ENCODE measurements at regions not wholly inside any gene's neighbourhood (a gene's known extent, or its start where the extent isn't known, plus 50 kb on each side); places are given as distances from the start of the nearest gene placed in this dataset.

DNA sequence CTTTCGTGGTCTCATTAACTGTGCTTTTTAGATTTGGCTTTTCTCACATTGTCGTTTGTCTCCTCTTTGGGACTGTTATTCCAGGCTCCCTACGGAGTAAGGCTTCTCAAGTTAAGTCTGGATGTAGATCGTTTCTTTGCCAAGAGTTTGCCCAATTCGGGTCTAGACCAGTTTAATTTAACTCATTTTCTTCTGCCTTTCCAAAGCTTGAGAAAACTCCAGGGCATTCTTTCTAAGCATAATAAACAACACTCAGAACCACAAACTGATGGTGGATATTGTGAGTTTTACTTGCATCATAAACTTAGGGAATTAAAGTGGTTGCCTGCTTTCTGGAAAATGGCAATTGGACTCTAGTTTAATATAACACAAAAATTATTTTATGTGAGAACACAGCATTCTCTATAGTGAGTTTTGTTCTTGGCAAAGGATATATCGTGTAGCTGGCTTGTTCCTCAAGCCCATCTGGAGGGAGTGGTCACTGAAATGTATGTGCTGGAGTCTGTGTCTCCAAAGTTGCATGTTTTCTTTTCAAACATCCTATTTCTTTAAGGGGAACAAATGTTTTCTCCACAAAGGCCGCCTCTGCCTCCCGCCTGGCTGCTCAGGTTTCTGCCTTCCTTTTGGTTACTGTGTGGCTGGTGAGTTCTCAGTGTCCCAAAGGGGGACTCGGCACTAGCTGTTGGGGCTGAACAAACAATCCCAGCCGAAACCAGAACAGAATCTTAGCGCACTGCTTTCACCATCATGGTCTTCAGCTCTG lies 211.3 kb upstream of the FBN2 start:
- no peak for DNase-seq

- no peak for DNase-seq
Observed at GRCh38 chr5:128750155-128750554, 212.1 kb upstream of the FBN2 start.

DNA sequence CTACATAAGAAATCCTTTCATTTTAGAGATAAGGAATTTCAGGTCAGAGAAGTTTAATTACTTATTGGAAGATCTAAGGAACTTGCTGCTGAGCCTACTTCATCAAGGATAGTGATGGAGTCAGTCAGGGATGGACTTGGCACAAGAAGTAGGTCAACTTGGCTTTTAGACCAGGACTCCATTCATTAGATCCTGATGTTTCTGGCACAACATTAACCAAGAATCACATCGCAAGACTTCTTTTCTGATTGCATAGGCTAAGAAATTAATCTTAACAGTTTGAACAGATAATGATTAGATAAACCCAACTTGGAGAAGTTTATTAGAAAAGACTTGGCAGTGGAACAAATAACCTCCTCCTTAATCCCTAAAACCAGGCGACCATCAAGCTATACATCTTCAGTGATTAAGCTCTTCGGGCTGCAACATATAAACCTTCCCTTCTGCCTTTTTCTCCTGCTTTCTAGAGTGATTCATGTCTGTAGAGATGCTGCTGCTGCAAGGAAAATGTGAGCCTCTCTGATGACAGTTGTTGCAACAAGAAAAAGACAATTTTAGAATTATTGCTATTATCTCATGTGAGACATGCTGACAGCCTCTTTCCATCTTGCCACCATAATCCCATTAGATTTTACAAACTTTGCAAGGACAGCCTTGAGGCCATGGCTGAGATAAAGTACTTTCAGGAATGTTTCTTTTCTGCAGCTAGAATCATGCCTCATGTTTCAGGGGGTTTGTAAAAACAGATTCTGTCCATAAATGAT lies 207.9 kb upstream of the SLC27A6 start:
- no peak for DNase-seq

- DNase-seq = no peak
Observed at GRCh38 chr5:128762661-128763306, 202.5 kb upstream of the SLC27A6 start.

GRCh38 chr5:128763321-128763720 lies 202.0 kb upstream of the SLC27A6 start:
- DNase-seq = no peak

DNA sequence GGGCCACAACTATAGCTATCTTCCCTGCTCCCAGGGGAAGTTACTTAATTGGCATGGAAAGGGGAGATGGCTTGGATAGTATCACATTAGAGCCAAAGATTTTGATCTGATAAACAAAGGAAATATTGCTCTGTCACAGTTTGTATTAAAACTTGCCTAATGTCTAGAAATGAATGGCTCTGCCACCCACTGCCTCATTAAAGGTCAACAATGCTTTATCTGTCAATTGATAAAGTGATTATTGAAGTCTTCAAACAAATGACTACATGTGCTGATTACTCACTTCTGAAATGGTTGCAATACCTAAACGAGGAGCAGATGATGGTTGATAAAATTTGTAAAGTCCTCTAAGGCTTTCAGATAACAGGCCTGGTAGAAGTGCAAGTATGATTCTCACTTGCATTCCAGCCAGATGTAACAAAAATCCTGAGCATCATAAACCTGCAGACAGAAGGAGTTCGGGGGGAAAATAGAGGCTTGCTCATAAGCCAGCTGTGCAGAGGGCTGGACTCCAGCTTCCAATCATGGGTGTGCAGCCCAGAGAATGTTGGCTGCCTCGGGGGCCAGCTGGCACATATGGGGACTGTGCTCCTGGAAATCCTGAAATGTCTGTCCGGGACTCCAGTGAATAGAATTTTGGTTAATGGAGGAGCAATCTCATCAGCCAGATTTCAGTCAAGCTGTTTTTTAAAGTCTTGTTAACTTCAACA lies 200.5 kb upstream of the SLC27A6 start:
- no peak for DNase-seq

GRCh38 chr5:128765448-128766061 lies 199.7 kb upstream of the SLC27A6 start:
- DNase-seq = no peak

DNA sequence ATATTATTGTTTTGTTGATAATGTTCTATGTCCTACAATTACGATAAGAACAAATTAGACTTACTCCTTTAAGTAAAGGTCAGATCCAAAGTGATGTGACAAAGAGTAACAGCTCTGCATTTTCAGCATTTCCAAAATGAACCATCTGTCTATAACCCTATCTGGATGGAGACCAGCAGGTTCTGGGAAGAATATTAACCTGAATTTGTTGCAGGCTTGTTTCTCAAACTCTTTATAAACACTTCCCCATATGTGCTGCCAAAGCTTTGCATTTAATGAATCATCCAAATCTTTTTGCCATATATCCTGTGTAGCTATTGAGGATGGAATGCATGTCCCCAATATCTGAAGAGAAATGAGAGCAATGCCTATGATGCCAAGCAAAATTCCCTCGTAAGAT lies 198.9 kb upstream of the SLC27A6 start:
- no peak for DNase-seq

- no peak for DNase-seq
Observed at GRCh38 chr5:128770907-128771306, 194.4 kb upstream of the SLC27A6 start.

- no peak for DNase-seq
Observed at GRCh38 chr5:128772356-128772755, 192.9 kb upstream of the SLC27A6 start.

DNA sequence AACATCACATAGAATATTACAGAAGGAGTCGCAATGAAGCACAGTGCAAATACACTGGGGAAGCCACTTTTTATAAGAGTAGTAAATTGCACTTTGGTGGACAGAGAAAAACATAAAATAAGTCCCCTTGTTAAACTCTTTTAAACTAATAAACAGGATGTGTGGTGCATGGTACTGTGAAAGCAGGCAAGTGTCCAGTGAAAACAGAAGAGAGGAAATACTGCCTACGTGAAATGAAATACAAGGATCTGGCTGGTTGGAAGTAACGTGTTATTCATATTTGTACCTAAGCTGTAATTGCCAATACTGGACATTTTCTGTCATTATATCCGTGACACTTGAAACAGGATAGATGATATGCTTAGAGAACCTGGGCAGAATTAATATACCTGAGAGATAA lies 191.9 kb upstream of the SLC27A6 start:
- no peak for DNase-seq

- no peak for DNase-seq
Observed at GRCh38 chr5:128774605-128775004, 190.7 kb upstream of the SLC27A6 start.

- no peak for DNase-seq
Observed at GRCh38 chr5:128775558-128775957, 189.7 kb upstream of the SLC27A6 start.

GRCh38 chr5:128777052-128777451 lies 188.2 kb upstream of the SLC27A6 start:
- no peak for DNase-seq

DNA sequence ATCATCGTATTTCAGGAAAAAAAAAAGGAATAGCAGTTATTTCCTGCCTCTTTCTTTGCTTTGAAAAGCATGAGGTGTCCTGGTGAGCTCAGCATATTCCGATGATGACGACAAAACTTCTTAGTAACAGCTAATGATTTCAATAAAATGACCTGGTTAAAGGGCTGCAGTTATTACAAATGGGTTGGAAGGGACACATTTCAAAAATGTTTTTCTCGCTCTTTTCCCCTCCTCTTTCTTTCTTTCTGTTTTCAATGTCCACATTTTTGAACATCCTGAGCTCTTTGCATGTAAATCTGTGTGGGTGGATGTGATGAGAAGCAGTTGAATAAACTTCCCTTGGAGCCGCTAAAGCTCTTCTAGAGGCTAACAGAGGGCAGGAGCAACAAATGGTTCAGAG lies 186.8 kb upstream of the SLC27A6 start:
- DNase-seq = no peak

DNA sequence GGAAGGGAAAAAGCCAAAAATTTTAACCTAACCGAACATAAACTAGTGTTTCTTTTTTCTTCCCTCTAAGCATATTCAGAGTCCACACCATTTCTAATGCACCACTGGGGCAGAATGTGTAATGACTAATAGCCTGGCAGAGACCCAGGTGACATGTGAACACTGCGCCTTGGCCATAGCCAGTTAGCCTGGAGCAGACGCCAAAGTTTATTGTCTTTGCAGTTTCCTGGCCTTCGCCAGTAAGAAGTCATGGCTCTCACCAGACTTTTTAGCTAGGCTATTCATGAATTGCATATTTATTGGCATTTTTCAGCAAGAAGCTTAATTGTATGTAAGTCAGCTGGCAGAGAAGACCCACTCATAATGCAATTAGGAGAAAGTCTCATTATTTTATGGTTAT lies 182.8 kb upstream of the SLC27A6 start:
- no peak for DNase-seq

GRCh38 chr5:128784726-128785125 lies 180.6 kb upstream of the SLC27A6 start:
- no peak for DNase-seq

GRCh38 chr5:128791312-128791711 lies 174.0 kb upstream of the SLC27A6 start:
- no peak for DNase-seq

- no peak for DNase-seq
Observed at GRCh38 chr5:128796506-128796905, 168.8 kb upstream of the SLC27A6 start.

- no peak for DNase-seq
Observed at GRCh38 chr5:128798871-128799270, 166.4 kb upstream of the SLC27A6 start.

DNA sequence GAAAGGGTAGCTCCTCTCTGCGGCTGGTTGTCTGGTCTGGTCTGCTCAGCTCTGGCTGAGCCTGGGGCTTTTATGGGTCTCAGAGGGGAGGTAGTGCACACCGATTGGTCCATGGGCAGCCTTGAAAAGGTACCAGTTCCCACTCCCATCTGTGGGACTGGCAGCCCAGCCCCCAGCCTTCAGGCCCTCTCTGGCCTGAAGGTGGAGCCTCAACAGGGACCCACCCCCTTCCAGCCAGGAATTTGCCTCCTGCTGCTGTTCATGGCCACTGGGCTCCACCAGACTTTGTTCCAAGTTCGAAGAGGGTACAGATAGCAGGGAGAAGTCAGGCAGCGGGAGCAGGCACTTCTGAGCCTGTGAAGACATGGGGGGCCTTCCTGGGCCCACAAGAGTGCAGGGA lies 165.3 kb upstream of the SLC27A6 start:
- DNase-seq = no peak

DNA sequence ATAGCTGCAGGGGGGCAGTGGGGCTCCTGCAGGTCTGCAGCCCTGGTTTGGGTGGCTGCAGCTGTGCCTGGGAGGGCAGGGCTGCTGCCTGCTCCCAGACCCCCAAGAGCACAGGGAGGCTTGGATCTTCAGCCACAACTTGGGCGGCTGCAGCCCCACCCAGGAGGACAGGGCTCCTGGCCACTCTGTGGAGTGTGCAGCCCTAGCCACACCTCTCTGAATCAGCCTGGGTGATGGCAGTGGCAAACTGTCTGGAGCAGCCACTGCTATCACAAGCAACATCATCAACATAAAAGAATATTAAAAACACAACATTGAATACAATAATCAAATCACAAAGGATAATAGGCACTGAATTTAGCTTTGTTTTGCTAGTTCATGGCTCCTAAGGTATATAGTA lies 164.9 kb upstream of the SLC27A6 start:
- no peak for DNase-seq
